Right lobe of liver (tissue), 4 donors: ENCODE measurements at regions not wholly inside any gene's neighbourhood (a gene's known extent, or its start where the extent isn't known, plus 50 kb on each side); places are given as distances from the start of the nearest gene placed in this dataset.

Experiments
- CTCF ChIP-seq, 4 donors: fragments of 200-600 bp in 3 of 4; fragments of 450-650 bp in 1 of 4; IDR thresholded peaks; one replicate each; pipeline versions ENCODE4 v1.5.1 to v1.8.0; 2016 to 2022; ENCODE audit warnings: antibody characterized with exemption in 4 of 4, mild to moderate bottlenecking in 2 of 4
- POLR2A ChIP-seq: fragments of 450-650 bp; IDR thresholded peaks from one replicate; pipeline ENCODE4 v1.6.1; 2017; ENCODE audit warnings: antibody characterized with exemption, mild to moderate bottlenecking
- donor health status: DM: no; HTN: no; CAD: no.
- donor health status: DM: no; HTN: no; CAD: no.
- donor health status: DM: no; HTN: yes; CAD: no.

DNA sequence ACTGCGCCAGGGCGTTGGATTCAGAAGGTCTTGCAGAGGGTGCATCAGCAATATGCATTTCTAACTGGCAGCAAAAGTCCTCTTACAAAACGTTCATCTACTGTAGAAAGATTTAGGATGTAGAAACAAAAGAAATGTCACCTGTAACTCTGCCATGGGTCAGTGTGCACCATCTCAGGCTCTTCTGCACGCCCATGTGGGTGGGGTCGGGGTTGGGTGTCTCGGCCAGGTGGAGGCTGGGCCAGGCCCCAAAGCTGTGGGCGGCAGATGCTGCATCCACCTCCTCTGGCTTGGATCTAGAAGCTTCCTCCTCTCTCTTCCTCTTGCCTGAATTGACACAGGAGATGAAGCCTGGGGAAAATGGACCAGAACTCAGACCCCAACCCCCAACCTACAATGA lies 111.3 kb upstream of the PPP2R2D start:
- no peak for TF ChIP-seq CTCF (IDR thresholded peaks at IDR 0.05)
- no peak for TF ChIP-seq POLR2A
